GM12878 (cell line): ENCODE measurements at regions not wholly inside any gene's neighbourhood (a gene's known extent, or its start where the extent isn't known, plus 50 kb on each side); places are given as distances from the start of the nearest gene placed in this dataset.

Experiments used
- ATAC-seq: fragments of 200-7000 bp; cut with Tn5 transposase; 3 replicates; pipeline ENCODE4 v1.9.1; 2020; ENCODE audit warnings: mild to moderate bottlenecking, moderate library complexity
- BruUV-seq: library from RNA; stranded (reverse); fragments of 400-500 nt; replicated peaks from 2 replicates; lab custom pipeline; 2021; lab: Mats Ljungman, UMichigan
- CTCF ChIA-PET: fragments of 300-600 bp; sonication (Branson Sonifier 250); formaldehyde crosslinking; extraction: SDS; loops from one replicate; lab custom pipeline; 2021; ENCODE audit warnings: inconsistent platforms; lab: Yijun Ruan, JAX
- POLR2A ChIA-PET: fragments of 350-600 bp; formaldehyde crosslinking; extraction: SDS; loops from one replicate; lab custom pipeline; 2021; ENCODE audit warnings: inconsistent platforms; lab: Charles Lee
- RAD21 ChIA-PET: fragments of 300-600 bp; sonication (Branson Sonifier 250); formaldehyde crosslinking; loops from one replicate; lab custom pipeline; 2023; ENCODE audit warnings: antibody characterized with exemption; ENCODE audit not compliant: unreplicated experiment; lab: Charles Lee
- SMC1A ChIA-PET: fragments of 300-600 bp; sonication (Branson Sonifier 250); formaldehyde crosslinking; loops from one replicate; lab custom pipeline; 2023; ENCODE audit not compliant: unreplicated experiment, uncharacterized antibody; lab: Charles Lee
- DNase-seq: peaks from one replicate; pipeline ENCODE4 v3.0.0-alpha.2; 2011; ENCODE audit warnings: low read depth, low spot score
- FAIRE-seq: peaks from 3 replicates; lab custom pipeline; 2011; peaks lifted over from hg19 to GRCh38; lab: Jason Lieb, UNC
- H2AFZ ChIP-seq: 2 replicates; pipeline ENCODE4 v1.6.0; 2011; ENCODE audit warnings: low read depth, low read length, control low read depth; ENCODE audit not compliant: control insufficient read depth
- H3K27ac ChIP-seq: 2 replicates; pipeline ENCODE4 v1.5.1; 2011; ENCODE audit warnings: control low read depth; ENCODE audit not compliant: control insufficient read depth, insufficient read depth
- H3K27me3 ChIP-seq, 2 experiments: replicated peaks in 1 of 2; 2 replicates each; pipeline versions ENCODE4 v1.6.0 to v1.6.1; 2011; ENCODE audit warnings: low read length in 1 of 2; ENCODE audit not compliant: control insufficient read depth in 2 of 2, insufficient read depth in 2 of 2
- H3K36me3 ChIP-seq, 2 experiments: 2 replicates each; pipeline ENCODE4 v1.5.1; 2011; ENCODE audit warnings: low read length in 1 of 2; ENCODE audit not compliant: control insufficient read depth in 2 of 2, insufficient read depth in 2 of 2
- H3K4me1 ChIP-seq: 2 replicates; pipeline ENCODE4 v1.6.1; 2011; ENCODE audit warnings: mild to moderate bottlenecking, low read length, moderate library complexity, mixed read lengths; ENCODE audit not compliant: control insufficient read depth, insufficient read depth
- H3K4me2 ChIP-seq: 2 replicates; pipeline ENCODE4 v1.6.0; 2011; ENCODE audit warnings: control low read depth; ENCODE audit not compliant: control insufficient read depth, insufficient read depth
- H3K4me3 ChIP-seq: fragments of 200-600 bp; sonication (generic); 2 replicates; pipeline ENCODE4 v1.5.1; 2016
- H3K79me2 ChIP-seq: 2 replicates; pipeline ENCODE4 v1.6.0; 2011; ENCODE audit warnings: low read length; ENCODE audit not compliant: control insufficient read depth, insufficient read depth
- H3K9ac ChIP-seq: 2 replicates; pipeline ENCODE4 v1.8.0; 2011; ENCODE audit warnings: low read length, control low read depth, mixed read lengths; ENCODE audit not compliant: control insufficient read depth, insufficient read depth
- H3K9me3 ChIP-seq: replicated peaks from 3 replicates; pipeline ENCODE4 v1.5.1; 2011; ENCODE audit warnings: mild to moderate bottlenecking, low read length; ENCODE audit not compliant: control insufficient read depth, insufficient read depth
- H4K20me1 ChIP-seq: 2 replicates; pipeline ENCODE4 v1.6.0; 2011; ENCODE audit not compliant: control insufficient read depth, insufficient read depth
- BMI1 ChIP-seq: fragments of 450-650 bp; IDR thresholded peaks from 2 replicates; pipeline ENCODE4 v1.6.1; 2016; ENCODE audit warnings: mild to moderate bottlenecking, moderate library complexity, borderline replicate concordance
- DPF2 ChIP-seq: fragments of 450-650 bp; IDR thresholded peaks from 2 replicates; pipeline ENCODE4 v1.6.1; 2017; ENCODE audit warnings: mild to moderate bottlenecking
- E4F1 ChIP-seq: fragments of 450-650 bp; IDR thresholded peaks from 2 replicates; pipeline ENCODE4 v1.6.1; 2018; ENCODE audit warnings: borderline replicate concordance, mild to moderate bottlenecking; ENCODE audit not compliant: partially characterized antibody
- ELK1 ChIP-seq: IDR thresholded peaks from 2 replicates; pipeline ENCODE4 v1.6.1; 2012; ENCODE audit warnings: low read depth, low read length, improper control_type of control experiment
- HSF1 ChIP-seq: fragments of 150-350 bp; IDR thresholded peaks from 2 replicates; pipeline ENCODE4 v1.6.1; 2014; ENCODE audit warnings: mild to moderate bottlenecking, low read depth, low read length
- IKZF2 ChIP-seq, 2 experiments: fragments of 450-650 bp; IDR thresholded peaks; 2 replicates each; pipeline ENCODE4 v1.6.1; 2017; ENCODE audit warnings: mild to moderate bottlenecking in 2 of 2, moderate library complexity in 2 of 2
- IRF5 ChIP-seq: fragments of 450-650 bp; IDR thresholded peaks from 2 replicates; pipeline ENCODE4 v1.6.1; 2017; ENCODE audit warnings: borderline replicate concordance
- KAT2A ChIP-seq: conservative IDR thresholded peaks from 2 replicates; pipeline ENCODE4 v1.6.1; 2011; ENCODE audit warnings: low read depth, low read length; ENCODE audit not compliant: control insufficient read depth
- NFYA ChIP-seq: IDR thresholded peaks from 2 replicates; pipeline ENCODE4 v1.6.1; 2011; ENCODE audit warnings: low read depth, mild to moderate bottlenecking, low read length, improper control_type of control experiment, borderline replicate concordance
- NR2C1 ChIP-seq: fragments of 450-650 bp; IDR thresholded peaks from 2 replicates; pipeline ENCODE4 v1.6.1; 2017; ENCODE audit warnings: antibody characterized with exemption, mild to moderate bottlenecking, moderate library complexity
- NRF1 ChIP-seq: conservative IDR thresholded peaks from 2 replicates; pipeline ENCODE4 v1.6.1; 2011; ENCODE audit warnings: mild to moderate bottlenecking, low read depth, low read length, improper control_type of control experiment
- PKNOX1 ChIP-seq: fragments of 450-650 bp; IDR thresholded peaks from 2 replicates; pipeline ENCODE4 v1.6.1; 2016; ENCODE audit warnings: mild to moderate bottlenecking
- RUNX3 ChIP-seq: IDR thresholded peaks from 2 replicates; pipeline ENCODE4 v1.6.1; 2012; ENCODE audit warnings: low read length, inconsistent platforms
- SMC3 ChIP-seq: IDR thresholded peaks from 2 replicates; pipeline ENCODE4 v1.6.1; 2011; ENCODE audit warnings: low read length, improper control_type of control experiment, borderline replicate concordance
- ZNF384 ChIP-seq: IDR thresholded peaks from 2 replicates; pipeline ENCODE4 v1.6.1; 2012; ENCODE audit warnings: low read depth, mild to moderate bottlenecking, low read length, improper control_type of control experiment, borderline replicate concordance
- ZNF622 ChIP-seq: fragments of 450-650 bp; IDR thresholded peaks from 2 replicates; pipeline ENCODE4 v1.6.1; 2017; ENCODE audit warnings: mild to moderate bottlenecking, inconsistent platforms
- WGBS: methylation state at CpG from one replicate; pipeline ENCODE4 v1.1.6; 2016; ENCODE audit warnings: low lambda C conversion rate; ENCODE audit not compliant: insufficient replicate concordance, insufficient coverage; ENCODE audit errors: missing lambda C conversion rate; 5-methylcytosine and 5-hydroxymethylcytosine counted together
- in situ Hi-C: fragments of 300-500 bp; cut with MboI; formaldehyde crosslinking; loops from 9 replicates; pipeline ENCODE4 v1.14.3; 2018; ENCODE audit warnings: mixed read lengths
- intact Hi-C: fragments of 100-400 bp; cut with micrococcal nuclease; formaldehyde crosslinking; loops from one replicate; pipeline ENCODE4 v1.14.2; 2022; ENCODE audit not compliant: unreplicated experiment

- TF ChIP-seq E4F1 (no peak), BMI1 (no peak), NR2C1 (no peak), PKNOX1 (no peak), NFYA (no peak)
Measured at GRCh38 chr10:106515206-106515790, 649.2 kb downstream of the SORCS1 start (continued).

- Histone ChIP-seq H3K27me3 (no peaks in the 10 kb centered on the region; a peak in 1 of 4 replicates), H3K36me3 (no peaks in the 10 kb centered on the region), H3K79me2 (no peaks in the 10 kb centered on the region), H4K20me1 (no peaks in the 10 kb centered on the region), H3K27ac (no peak overlapping the region), H2AFZ (no peak overlapping the region), H3K4me2 (no peak overlapping the region), H3K4me1 (no peaks in the 10 kb centered on the region), H3K9me3 (no peaks in the 10 kb centered on the region), H3K4me3 (no peak overlapping the region), H3K9ac (no peak overlapping the region)
- ChIA-PET SMC1A (no interaction called here), RAD21 (no interaction called here), CTCF (no interaction called here), POLR2A (no interaction called here)
- BruUV-seq = no TSS peak
- FAIRE-seq = no peak
- intact Hi-C loops = no loop called here
- in situ Hi-C loops = no loop called here
- WGBS = 35% methylated on average over 4 of the region's 4 CpGs
- DNase-seq = no peak
- no peak for ATAC-seq
- no peak for TF ChIP-seq NRF1
- TF ChIP-seq IRF5 = no peak
- no peak for TF ChIP-seq DPF2
- no peak for TF ChIP-seq IKZF2 (IDR thresholded peaks at IDR 0.05)
- no peak for TF ChIP-seq RUNX3
- TF ChIP-seq ZNF384 = no peak
- TF ChIP-seq ELK1 = no peak
- TF ChIP-seq ZNF622 = no peak
- TF ChIP-seq HSF1 = no peak
- no peak for TF ChIP-seq KAT2A
- no peak for TF ChIP-seq SMC3
Measured at GRCh38 chr10:106513352-106513771, 651.1 kb downstream of the SORCS1 start.
